Fibroblast of peridontal ligament (primary cell): ENCODE measurements at regions not wholly inside any gene's neighbourhood (a gene's known extent, or its start where the extent isn't known, plus 50 kb on each side); places are given as distances from the start of the nearest gene placed in this dataset.
"Not testable (repeated sequence)": the region's sequence is repeated elsewhere in the genome, so short reads cannot be mapped to it uniquely, and the experiment has no call there.

ENCODE experiments used
- DNase-seq: peaks from one replicate; pipeline ENCODE4 v3.0.0-alpha.2; 2010; ENCODE audit errors: extremely low read depth

GRCh38 chr16:24624102-24624501 lies 84.7 kb downstream of the RBBP6 start:
- no peak for DNase-seq

- peak; percentile 75 for DNase-seq
These were observed 86.9 kb downstream of the RBBP6 start for GRCh38 chr16:24626256-24626655.

GRCh38 chr16:24634919-24635318 lies 94.5 kb upstream of the TNRC6A start:
- no peak for DNase-seq

GRCh38 chr16:24635900-24636610 lies 93.4 kb upstream of the TNRC6A start:
- peak; percentile 95 for DNase-seq

GRCh38 chr16:24639769-24640168 lies 89.7 kb upstream of the TNRC6A start:
- no peak for DNase-seq

- DNase-seq = no peak
These were observed 86.0 kb upstream of the TNRC6A start for GRCh38 chr16:24643489-24643888.

GRCh38 chr16:24645739-24646645 lies 83.5 kb upstream of the TNRC6A start:
- peak; percentile 100 for DNase-seq

- no peak for DNase-seq
These were observed 82.8 kb upstream of the TNRC6A start for GRCh38 chr16:24646646-24646995.

GRCh38 chr16:24652209-24652712 lies 77.2 kb upstream of the TNRC6A start:
- DNase-seq = no peak

GRCh38 chr16:24652803-24653202 lies 76.6 kb upstream of the TNRC6A start:
- peak; percentile 73 for DNase-seq

GRCh38 chr16:24653725-24654124 lies 75.7 kb upstream of the TNRC6A start:
- no peak for DNase-seq

- not testable (repeated sequence) for DNase-seq
These were observed 63.5 kb upstream of the TNRC6A start for GRCh38 chr16:24665942-24666341.

- DNase-seq = no peak
These were observed 62.1 kb upstream of the TNRC6A start for GRCh38 chr16:24667244-24667764.

- peak; percentile 74 for DNase-seq
These were observed 60.9 kb upstream of the TNRC6A start for GRCh38 chr16:24668481-24669061.

GRCh38 chr16:24670623-24671454 lies 58.6 kb upstream of the TNRC6A start:
- peak; percentile 92 for DNase-seq

GRCh38 chr16:24671455-24671954 lies 57.9 kb upstream of the TNRC6A start:
- no peak for DNase-seq

- no peak for DNase-seq
These were observed 56.3 kb upstream of the TNRC6A start for GRCh38 chr16:24673155-24673554.

GRCh38 chr16:24674877-24675276 lies 54.6 kb upstream of the TNRC6A start:
- DNase-seq = no peak

- DNase-seq = no peak
These were observed 52.1 kb upstream of the TNRC6A start for GRCh38 chr16:24677388-24677787.
